CD4-positive, alpha-beta T cell treated with Interleukin-6 at 100 ng/mL for 8 hours (primary cell): ENCODE measurements at regions not wholly inside any gene's neighbourhood (a gene's known extent, or its start where the extent isn't known, plus 50 kb on each side); places are given as distances from the start of the nearest gene placed in this dataset.

Source experiments
- DNase-seq: peaks from one replicate; pipeline ENCODE4 v3.0.0-alpha.2; 2020; ENCODE audit warnings: mixed read lengths, low spot score

GRCh38 chr14:96931751-96932150, 134.6 kb downstream of the VRK1 start:
- no peak for DNase-seq

GRCh38 chr14:96934638-96935330, 137.6 kb downstream of the VRK1 start:
- DNase-seq: no peak

GRCh38 chr14:96938946-96939345, 141.8 kb downstream of the VRK1 start:
- DNase-seq: no peak

GRCh38 chr14:96940009-96940408, 142.8 kb downstream of the VRK1 start:
- DNase-seq: no peak

GRCh38 chr14:96944297-96944696, 147.1 kb downstream of the VRK1 start:
- no peak for DNase-seq

GRCh38 chr14:96945721-96946120, 148.5 kb downstream of the VRK1 start:
- DNase-seq: no peak

GRCh38 chr14:96949594-96949993, 152.4 kb downstream of the VRK1 start:
- no peak for DNase-seq

- no peak for DNase-seq
These were observed 154.3 kb downstream of the VRK1 start for GRCh38 chr14:96951511-96951910.

- DNase-seq: no peak
These were observed 156.1 kb downstream of the VRK1 start for GRCh38 chr14:96953087-96953874.

- no peak for DNase-seq
These were observed 156.6 kb downstream of the VRK1 start for GRCh38 chr14:96953875-96954185.

GRCh38 chr14:96956464-96957239, 159.5 kb downstream of the VRK1 start:
- DNase-seq: no peak

GRCh38 chr14:96958057-96958456, 160.9 kb downstream of the VRK1 start:
- DNase-seq: no peak

- no peak for DNase-seq
These were observed 162.8 kb downstream of the VRK1 start for GRCh38 chr14:96959992-96960391.

- no peak for DNase-seq
These were observed 163.5 kb downstream of the VRK1 start for GRCh38 chr14:96960598-96961116.

- DNase-seq: no peak
These were observed 164.7 kb downstream of the VRK1 start for GRCh38 chr14:96961895-96962294.

GRCh38 chr14:96962337-96962736, 165.2 kb downstream of the VRK1 start:
- DNase-seq: peak; percentile 78

- DNase-seq: no peak
These were observed 167.7 kb downstream of the VRK1 start for GRCh38 chr14:96964726-96965415.

- DNase-seq: no peak
These were observed 168.9 kb downstream of the VRK1 start for GRCh38 chr14:96965885-96966595.

- DNase-seq: no peak
These were observed 177.9 kb downstream of the VRK1 start for GRCh38 chr14:96975116-96975515.

- DNase-seq: no peak
These were observed 181.5 kb downstream of the VRK1 start for GRCh38 chr14:96978525-96979272.

- DNase-seq: no peak
These were observed 182.5 kb downstream of the VRK1 start for GRCh38 chr14:96979611-96980074.
